MG63 (cell line): ENCODE measurements at regions not wholly inside any gene's neighbourhood (a gene's known extent, or its start where the extent isn't known, plus 50 kb on each side); places are given as distances from the start of the nearest gene placed in this dataset.

Experiments
- DNase-seq: peaks from one replicate; pipeline ENCODE4 v3.0.0-alpha.2; 2020
- H3K27me3 ChIP-seq: fragments of 250-450 bp; sonication (Bioruptor Pico); 2 replicates; pipeline ENCODE4 v1.5.1; 2020; ENCODE audit warnings: mild to moderate bottlenecking, moderate library complexity
- H3K36me3 ChIP-seq: fragments of 250-450 bp; sonication (Bioruptor Pico); 2 replicates; pipeline ENCODE4 v1.5.1; 2020; ENCODE audit warnings: mild to moderate bottlenecking, moderate library complexity
- H3K4me3 ChIP-seq: fragments of 250-450 bp; sonication (Bioruptor Pico); 2 replicates; pipeline ENCODE4 v1.5.1; 2020; ENCODE audit warnings: mild to moderate bottlenecking, moderate library complexity
- H3K9me3 ChIP-seq: fragments of 250-450 bp; sonication (Bioruptor Pico); 2 replicates; pipeline ENCODE4 v1.5.1; 2020; ENCODE audit warnings: mild to moderate bottlenecking, moderate library complexity

DNA sequence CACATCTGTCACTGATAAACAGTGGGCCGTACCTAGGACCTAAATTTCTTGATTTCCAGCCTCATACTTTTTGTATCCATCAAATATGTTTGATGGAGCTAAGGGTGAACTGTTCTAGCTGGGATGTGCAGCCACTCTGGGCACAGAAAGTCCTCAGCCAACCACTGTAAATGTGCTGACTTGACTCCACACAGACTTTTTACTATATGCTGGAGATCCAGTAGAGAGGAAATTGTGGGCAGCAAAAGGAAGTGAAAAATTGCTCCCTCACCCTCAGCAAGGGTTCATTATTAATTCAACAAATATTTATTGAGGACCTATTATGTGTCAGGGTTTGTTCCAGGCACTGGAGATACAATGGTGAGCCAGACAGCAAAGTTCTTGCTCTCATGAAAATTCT, 54.2 kb upstream of the AMPD3 start:
- DNase-seq, result no peak
- H3K27me3 ChIP-seq, result no peaks in the 10 kb centered on the region
- no peaks in the 10 kb centered on the region for H3K36me3 ChIP-seq
- no peak overlapping the region for H3K4me3 ChIP-seq
- H3K9me3 ChIP-seq, result no peaks in the 10 kb centered on the region

DNA sequence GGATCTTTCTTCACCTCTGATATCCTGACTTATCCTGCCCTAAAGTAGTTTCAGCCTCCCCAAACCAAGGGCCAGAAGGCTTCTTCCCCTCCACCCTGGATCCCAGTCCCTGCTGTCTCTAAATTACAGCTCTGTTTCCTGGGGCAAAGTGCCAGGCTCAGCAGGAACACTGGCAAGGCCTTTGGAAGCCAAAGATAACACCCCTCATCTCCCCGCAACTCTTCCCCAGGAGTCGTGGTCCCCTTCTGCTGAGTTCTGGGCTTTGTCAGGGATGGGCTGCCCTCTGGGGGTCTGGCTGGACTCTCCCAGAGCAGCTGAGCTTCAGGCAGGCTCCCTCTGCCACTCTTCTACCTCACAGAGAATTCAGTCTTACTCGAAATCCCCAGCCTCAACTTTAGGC, 53.8 kb upstream of the AMPD3 start:
- Histone ChIP-seq H3K36me3 (no peaks in the 10 kb centered on the region), H3K4me3 (no peak overlapping the region), H3K9me3 (no peaks in the 10 kb centered on the region), H3K27me3 (no peaks in the 10 kb centered on the region)
- DNase-seq, result peak; percentile 33

DNA sequence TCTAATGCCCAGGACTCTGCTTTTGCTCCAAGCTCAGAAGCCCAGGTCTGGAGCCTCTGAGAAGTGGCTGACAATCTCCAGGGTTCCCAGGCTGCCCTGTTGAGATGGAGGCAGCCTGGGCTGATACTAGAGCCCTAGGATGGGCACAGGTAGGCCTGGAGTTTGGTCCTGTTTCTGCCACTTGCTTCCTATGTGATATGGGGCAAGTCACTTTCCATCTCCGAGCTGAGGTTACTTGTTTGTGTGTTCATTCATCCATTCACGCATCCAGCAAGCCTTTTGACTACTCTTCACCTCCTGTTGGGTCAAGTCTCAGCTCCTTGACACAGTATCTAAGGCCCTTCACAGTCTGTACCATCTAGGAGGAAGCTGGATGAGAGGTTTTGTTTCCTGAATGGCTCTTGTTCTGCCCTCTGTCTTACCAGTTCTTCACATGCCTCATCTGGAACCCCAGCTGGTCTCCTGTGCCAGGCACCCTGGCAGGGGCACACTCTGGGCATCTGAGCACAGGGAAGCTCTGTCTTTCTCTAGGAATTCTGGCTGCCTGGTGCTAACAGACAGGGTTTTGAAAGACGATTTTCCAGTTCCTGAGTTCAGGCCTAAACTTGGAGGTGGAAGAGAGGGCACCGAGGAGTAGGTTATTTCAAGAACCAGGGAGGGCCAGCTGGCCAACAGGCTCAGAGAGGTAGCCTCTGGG, 53.2 kb upstream of the AMPD3 start:
- Histone ChIP-seq H3K27me3 (no peaks in the 10 kb centered on the region), H3K9me3 (no peaks in the 10 kb centered on the region), H3K36me3 (no peaks in the 10 kb centered on the region), H3K4me3 (no peak overlapping the region)
- no peak for DNase-seq
